Heart right ventricle (tissue), 16 donors: ENCODE measurements at regions not wholly inside any gene's neighbourhood (a gene's known extent, or its start where the extent isn't known, plus 50 kb on each side); places are given as distances from the start of the nearest gene placed in this dataset.

Experiments used
- ATAC-seq, 8 donors: fragments of 200-7000 bp; cut with Tn5 transposase; one replicate each; pipeline ENCODE4 v1.9.1; 2020; ENCODE audit warnings: mild to moderate bottlenecking in 8 of 8, moderate library complexity in 8 of 8, moderate number of reproducible peaks in 1 of 8
- DNase-seq, 2 donors: peaks; one replicate each; pipeline ENCODE4 v3.0.0-alpha.2; 2020
- H3K27ac ChIP-seq, 10 donors: fragments of 200-600 bp; sonication (generic) in 2 of 10; one replicate each; pipeline versions ENCODE4 v1.5.0 to v1.8.0; 2020 to 2022; ENCODE audit warnings: mild to moderate bottlenecking in 3 of 10
- H3K27me3 ChIP-seq, 7 donors: fragments of 200-600 bp; one replicate each; pipeline ENCODE4 v1.8.0; 2021 to 2022; ENCODE audit warnings: mild to moderate bottlenecking in 2 of 7
- H3K36me3 ChIP-seq, 9 donors: fragments of 200-600 bp; sonication (generic) in 1 of 9; one replicate each; pipeline versions ENCODE4 v1.5.0 to v1.8.0; 2020 to 2022; ENCODE audit warnings: mild to moderate bottlenecking in 2 of 9
- H3K4me1 ChIP-seq, 9 donors: fragments of 200-600 bp; sonication (generic) in 1 of 9; one replicate each; pipeline versions ENCODE4 v1.5.0 to v1.8.0; 2020 to 2022; ENCODE audit warnings: mild to moderate bottlenecking in 4 of 9
- H3K4me3 ChIP-seq, 10 donors: fragments of 200-600 bp; sonication (generic) in 2 of 10; one replicate each; pipeline versions ENCODE4 v1.5.0 to v1.8.0; 2020 to 2022; ENCODE audit warnings: mild to moderate bottlenecking in 7 of 10, moderate library complexity in 2 of 10
- H3K9me3 ChIP-seq, 11 donors: fragments of 200-600 bp in 10 of 11; sonication (generic) in 2 of 11; one replicate each; pipeline versions ENCODE4 v1.5.0 to v1.8.0; 2013 to 2022; ENCODE audit warnings: mild to moderate bottlenecking in 2 of 11, control low read depth in 1 of 11, moderate library complexity in 1 of 11
- CTCF ChIP-seq, 9 donors: fragments of 200-600 bp; sonication (generic) in 2 of 9; IDR thresholded peaks; one replicate each; pipeline versions ENCODE4 v1.5.0 to v1.8.0; 2021 to 2022; ENCODE audit warnings: antibody characterized with exemption in 9 of 9, mild to moderate bottlenecking in 5 of 9, moderate library complexity in 1 of 9
- WGBS, 2 donors: extraction: QIAGEN DNeasy Blood & Tissue Kit; methylation state at CpG; one replicate each; pipeline ENCODE4 v1.1.7; 2013; ENCODE audit warnings: inconsistent platforms in 1 of 2; 5-methylcytosine and 5-hydroxymethylcytosine counted together
- intact Hi-C, 10 donors: fragments of 100-400 bp; cut with DNase I; formaldehyde crosslinking; loops; one replicate each; pipeline versions ENCODE4 v1.11.1 to v1.14.2; 2022
- donor health status: Arrhythmogenic right ventricular cardiomyopathy.
- donor health status: ischemic (EF 13 %, LVEDD 7.1; RV severe dilation, severe dysfunction).
- donor health status: healthy with polysubstance abuse.
- donor health status: DM: no; HTN: yes; CAD: no.
- donor health status: DM: no; HTN: no; CAD: no.
- donor health status: ischemic (EF 25% LVEDD 6.9; RV normal size, moderate dysfunction).
- donor health status: ischemic (EF 25% LVEDD 5.7; RV mildly dilated, moderate dysfunction).
- donor health status: healthy.
- donor health status: DM: yes; HTN: yes; CAD: no.
- donor health status: Ischemic cardiomyopathy.
- donor health status: ischemic (EF 35%, LVEDD 5.7; RV mildly dilated, moderate dysfunction).
- donor health status: nonischemic (EF 11% LVEDD 7.7; RV severe dilation, severe dysfunction).
- donor health status: DM: yes; HTN: yes; CAD: no.
- donor health status: PGD.
- donor health status: ischemic (EF 29% LVEDD 5.4; RV normal size, mild dysfunction).
- donor health status: nonischemic (EF 23%, LVEDD 6.1; RV moderate dilation, normal function).

- Histone ChIP-seq H3K4me1 (no peaks in the 10 kb centered on the region), H3K36me3 (no peaks in the 10 kb centered on the region), H3K4me3 (no peak overlapping the region), H3K27ac (no peak overlapping the region), H3K27me3 (peaks cover 0 to 10% (median 0%) of the 10 kb centered on the region in 7 donors), H3K9me3 (no peaks in the 10 kb centered on the region)
- ATAC-seq: no peak
- no peak for TF ChIP-seq CTCF (IDR thresholded peaks at IDR 0.05)
- intact Hi-C loops: no loop called here
- DNase-seq: no peak
- WGBS, 2 donors: 61 to 67% methylated on average over 13 of the region's 13 CpGs
Measured at GRCh38 chr3:194212161-194212844, 76.4 kb downstream of the HES1 start.

GRCh38 chr3:194212845-194213331, 76.9 kb downstream of the HES1 start:
- DNase-seq (no peak), ATAC-seq (peak in 1 of 8 donors; percentile 25)
- peaks cover 0 to 10% (median 0%) of the 10 kb centered on the region in 7 donors for H3K27me3 ChIP-seq
- H3K4me3 ChIP-seq: no peak overlapping the region
- no peak overlapping the region for H3K27ac ChIP-seq
- H3K36me3 ChIP-seq: no peaks in the 10 kb centered on the region
- intact Hi-C loops: no loop called here
- no peak for TF ChIP-seq CTCF (IDR thresholded peaks at IDR 0.05)
- no peaks in the 10 kb centered on the region for H3K4me1 ChIP-seq
- 55 to 62% methylated on average over 10 of the region's 10 CpGs for WGBS, 2 donors
- no peaks in the 10 kb centered on the region for H3K9me3 ChIP-seq

- Histone ChIP-seq H3K27ac (no peak overlapping the region), H3K27me3 (peaks cover 0 to 11% (median 0%) of the 10 kb centered on the region in 7 donors), H3K4me1 (no peaks in the 10 kb centered on the region), H3K9me3 (no peaks in the 10 kb centered on the region), H3K36me3 (no peaks in the 10 kb centered on the region), H3K4me3 (no peak overlapping the region)
- intact Hi-C loops: no loop called here
- no peak for ATAC-seq
- DNase-seq: no peak
- TF ChIP-seq CTCF (IDR thresholded peaks at IDR 0.05): no peak
- 73 to 77% methylated on average over 6 of the region's 6 CpGs for WGBS, 2 donors
Measured at GRCh38 chr3:194215392-194215791, 79.4 kb downstream of the HES1 start.

GRCh38 chr3:194218646-194219453, 82.9 kb downstream of the HES1 start:
- H3K4me1 ChIP-seq: peaks cover 0 to 7% (median 0%) of the 10 kb centered on the region in 9 donors
- intact Hi-C loops: no loop called here
- H3K36me3 ChIP-seq: no peaks in the 10 kb centered on the region
- H3K27ac ChIP-seq: no peak overlapping the region
- ATAC-seq (no peak), DNase-seq (no peak)
- no peak overlapping the region for H3K4me3 ChIP-seq
- H3K27me3 ChIP-seq: peaks cover 0 to 6% (median 0%) of the 10 kb centered on the region in 7 donors
- no peaks in the 10 kb centered on the region for H3K9me3 ChIP-seq
- no peak for TF ChIP-seq CTCF (IDR thresholded peaks at IDR 0.05)
- 87 to 90% methylated on average over 13 of the region's 13 CpGs for WGBS, 2 donors
